ENCODE measurements at regions not wholly inside any gene's neighbourhood (a gene's known extent, or its start where the extent isn't known, plus 50 kb on each side); places are given as distances from the start of the nearest gene placed in this dataset.

DNA sequence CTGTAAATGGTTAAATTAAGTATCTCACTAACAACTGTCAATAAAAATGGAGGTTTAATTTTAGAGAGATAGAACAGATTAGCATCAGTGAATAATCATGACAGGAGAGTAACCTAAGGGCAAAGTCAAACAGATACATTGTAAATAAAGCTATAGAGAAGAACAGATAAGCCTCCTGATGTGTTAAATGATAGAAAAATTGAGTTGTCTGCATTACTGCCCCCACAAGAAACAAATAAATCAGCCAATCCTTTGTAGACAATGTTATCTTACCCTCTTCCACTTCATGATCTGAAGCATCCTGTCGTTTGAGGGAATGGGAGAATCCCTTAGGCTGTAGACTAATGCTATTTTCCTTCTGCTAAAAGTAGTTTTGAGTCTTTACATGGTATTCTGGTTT lies 147.8 kb downstream of the PCDH18 start:
- no peaks in the 10 kb centered on the region for H3K9me3 ChIP-seq (replicated peaks)
- no peak overlapping the region for H3K4me3 ChIP-seq
- no peak overlapping the region for H3K27ac ChIP-seq (replicated peaks)
- TF ChIP-seq, protein P1, sequence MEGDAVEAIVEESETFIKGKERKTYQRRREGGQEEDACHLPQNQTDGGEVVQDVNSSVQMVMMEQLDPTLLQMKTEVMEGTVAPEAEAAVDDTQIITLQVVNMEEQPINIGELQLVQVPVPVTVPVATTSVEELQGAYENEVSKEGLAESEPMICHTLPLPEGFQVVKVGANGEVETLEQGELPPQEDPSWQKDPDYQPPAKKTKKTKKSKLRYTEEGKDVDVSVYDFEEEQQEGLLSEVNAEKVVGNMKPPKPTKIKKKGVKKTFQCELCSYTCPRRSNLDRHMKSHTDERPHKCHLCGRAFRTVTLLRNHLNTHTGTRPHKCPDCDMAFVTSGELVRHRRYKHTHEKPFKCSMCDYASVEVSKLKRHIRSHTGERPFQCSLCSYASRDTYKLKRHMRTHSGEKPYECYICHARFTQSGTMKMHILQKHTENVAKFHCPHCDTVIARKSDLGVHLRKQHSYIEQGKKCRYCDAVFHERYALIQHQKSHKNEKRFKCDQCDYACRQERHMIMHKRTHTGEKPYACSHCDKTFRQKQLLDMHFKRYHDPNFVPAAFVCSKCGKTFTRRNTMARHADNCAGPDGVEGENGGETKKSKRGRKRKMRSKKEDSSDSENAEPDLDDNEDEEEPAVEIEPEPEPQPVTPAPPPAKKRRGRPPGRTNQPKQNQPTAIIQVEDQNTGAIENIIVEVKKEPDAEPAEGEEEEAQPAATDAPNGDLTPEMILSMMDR (IDR thresholded peaks at IDR 0.05; ENCODE audit: borderline replicate concordance) = no peak
- DNase-seq = no peak
- no peaks in the 10 kb centered on the region for H3K36me3 ChIP-seq
- intact Hi-C loops (cut with micrococcal nuclease) = no loop called here
- H3K4me1 ChIP-seq = no peaks in the 10 kb centered on the region
- H3K27me3 ChIP-seq (ENCODE audit: low read depth) = no peaks in the 10 kb centered on the region

DNA sequence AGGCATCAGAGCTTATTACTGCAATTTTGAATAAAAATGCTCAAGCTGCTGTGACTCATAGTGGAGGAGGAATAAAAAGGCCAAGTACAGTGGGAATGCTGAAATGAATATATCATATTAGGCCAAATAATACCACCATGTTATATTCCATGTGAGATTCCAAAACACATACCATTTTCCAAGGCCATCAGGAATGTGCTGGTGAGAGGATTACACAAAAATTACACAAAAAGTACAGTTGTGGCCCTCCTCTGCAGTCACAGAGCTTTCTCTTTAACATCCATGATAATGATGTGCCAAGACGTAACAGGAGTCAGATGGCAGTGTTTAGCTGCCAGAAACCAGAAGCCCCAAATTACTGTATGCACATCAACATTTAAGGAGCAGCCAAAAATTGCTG lies 153.5 kb downstream of the PCDH18 start:
- no peaks in the 10 kb centered on the region for H3K9me3 ChIP-seq (replicated peaks)
- H3K4me3 ChIP-seq = no peak overlapping the region
- TF ChIP-seq, protein P1 (IDR thresholded peaks at IDR 0.05; ENCODE audit: borderline replicate concordance) = no peak
- DNase-seq = no peak
- intact Hi-C loops (cut with micrococcal nuclease) = no loop called here
- H3K27me3 ChIP-seq (ENCODE audit: low read depth) = no peaks in the 10 kb centered on the region
- H3K4me1 ChIP-seq = no peaks in the 10 kb centered on the region
- H3K27ac ChIP-seq (replicated peaks) = no peak overlapping the region
- H3K36me3 ChIP-seq = no peaks in the 10 kb centered on the region

DNA sequence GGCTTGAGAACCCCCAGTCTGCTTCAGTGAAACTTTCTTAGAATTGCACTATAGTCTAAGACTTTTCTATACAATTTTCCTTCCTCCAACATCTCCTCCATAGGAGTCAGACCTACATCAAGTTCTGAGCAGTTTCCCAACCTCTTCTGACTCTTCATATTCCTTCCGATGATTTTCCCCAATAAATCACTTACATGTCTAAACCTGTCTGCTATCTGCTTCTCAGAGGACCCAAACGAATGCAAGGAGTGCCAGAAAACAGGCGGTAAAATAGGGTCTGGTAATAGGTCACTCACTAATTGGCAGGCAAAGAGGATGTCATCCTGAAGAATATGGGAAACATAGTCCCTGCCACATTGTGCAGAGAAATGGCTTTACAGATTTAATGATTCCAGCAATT lies 153.9 kb downstream of the PCDH18 start:
- DNase-seq = no peak
- H3K9me3 ChIP-seq (replicated peaks) = no peaks in the 10 kb centered on the region
- H3K4me1 ChIP-seq = no peaks in the 10 kb centered on the region
- TF ChIP-seq, protein P1 (IDR thresholded peaks at IDR 0.05; ENCODE audit: borderline replicate concordance) = no peak
- H3K27ac ChIP-seq (replicated peaks) = no peak overlapping the region
- H3K36me3 ChIP-seq = no peaks in the 10 kb centered on the region
- H3K27me3 ChIP-seq (ENCODE audit: low read depth) = no peaks in the 10 kb centered on the region
- intact Hi-C loops (cut with micrococcal nuclease) = no loop called here
- no peak overlapping the region for H3K4me3 ChIP-seq

DNA sequence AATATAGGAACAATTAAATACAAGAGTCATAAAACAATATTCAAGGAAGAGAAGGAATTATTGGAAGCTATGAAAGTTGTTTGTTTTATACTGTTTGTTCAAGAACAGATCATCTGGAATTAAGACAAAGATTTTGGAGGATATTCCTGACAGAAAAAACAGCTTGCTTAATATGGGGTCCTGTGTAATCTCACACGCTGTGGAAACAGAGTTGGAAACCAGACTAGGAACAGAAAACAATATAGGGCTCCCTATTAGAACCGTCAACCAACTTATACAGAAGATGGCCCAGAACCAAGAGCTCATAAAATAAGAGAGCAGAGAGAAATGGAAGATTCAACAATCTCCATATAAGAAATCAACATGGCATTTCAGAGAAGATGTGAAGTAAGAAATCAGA lies 156.0 kb downstream of the PCDH18 start:
- intact Hi-C loops (cut with micrococcal nuclease) = no loop called here
- H3K27ac ChIP-seq (replicated peaks) = no peak overlapping the region
- no peaks in the 10 kb centered on the region for H3K27me3 ChIP-seq (ENCODE audit: low read depth)
- no peak overlapping the region for H3K4me3 ChIP-seq
- no peaks in the 10 kb centered on the region for H3K36me3 ChIP-seq
- no peaks in the 10 kb centered on the region for H3K4me1 ChIP-seq
- TF ChIP-seq, protein P1 (IDR thresholded peaks at IDR 0.05; ENCODE audit: borderline replicate concordance) = no peak
- DNase-seq = no peak
- H3K9me3 ChIP-seq (replicated peaks) = no peaks in the 10 kb centered on the region

DNA sequence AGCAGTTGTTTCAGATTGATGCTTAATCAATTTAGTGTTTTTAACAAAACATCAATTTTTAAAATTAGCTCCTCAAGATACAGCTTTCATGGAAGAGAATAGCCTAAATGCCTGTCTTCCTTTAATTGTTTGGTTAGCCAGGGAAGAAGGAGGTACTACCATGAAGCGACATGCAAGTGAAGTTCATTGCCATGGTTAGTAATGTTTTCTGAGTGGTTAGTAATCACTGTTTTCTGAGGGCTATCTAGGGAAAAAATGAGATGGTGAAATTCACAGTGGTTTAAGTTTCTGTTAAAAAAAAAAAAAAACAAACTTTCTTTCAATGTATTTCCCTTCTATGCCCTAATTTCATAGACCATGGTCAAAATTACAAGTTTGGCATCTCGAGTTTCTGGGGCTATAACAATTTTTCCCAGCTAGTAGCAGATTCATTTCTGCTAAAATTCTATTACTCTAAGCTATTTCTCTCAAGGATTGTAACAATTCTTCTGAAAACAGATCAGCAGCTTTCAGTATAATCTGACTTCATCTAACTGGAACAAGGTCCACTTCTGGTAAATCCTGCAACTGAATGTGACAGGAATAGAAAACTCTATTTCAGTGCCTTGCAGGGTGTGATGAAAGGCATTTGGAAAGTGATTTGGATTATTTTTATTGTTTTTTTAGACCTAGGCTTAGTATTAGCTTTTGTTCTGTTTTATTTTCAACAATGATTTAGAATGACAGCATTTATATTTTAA lies 157.0 kb downstream of the PCDH18 start:
- H3K4me3 ChIP-seq = no peak overlapping the region
- no peaks in the 10 kb centered on the region for H3K27me3 ChIP-seq (ENCODE audit: low read depth)
- intact Hi-C loops (cut with micrococcal nuclease) = no loop called here
- TF ChIP-seq, protein P1 (IDR thresholded peaks at IDR 0.05; ENCODE audit: borderline replicate concordance) = no peak
- H3K4me1 ChIP-seq = no peaks in the 10 kb centered on the region
- DNase-seq = no peak
- H3K36me3 ChIP-seq = no peaks in the 10 kb centered on the region
- no peaks in the 10 kb centered on the region for H3K9me3 ChIP-seq (replicated peaks)
- H3K27ac ChIP-seq (replicated peaks) = no peak overlapping the region
